Activated naive CD4-positive, alpha-beta T cell treated with anti-CD3 and anti-CD28 coated beads, Interleukin-2, amount 50 U/mL, for 24 hours (primary cell): ENCODE measurements at regions not wholly inside any gene's neighbourhood (a gene's known extent, or its start where the extent isn't known, plus 50 kb on each side); places are given as distances from the start of the nearest gene placed in this dataset.

Source experiments
- H3K27ac Mint-ChIP-seq: one replicate; pipeline ENCODE4 v1.8.0; 2021; ENCODE audit warnings: mild to moderate bottlenecking, mixed read lengths
- H3K27me3 Mint-ChIP-seq: one replicate; pipeline ENCODE4 v1.8.0; 2021; ENCODE audit warnings: mixed read lengths
- H3K36me3 Mint-ChIP-seq: one replicate; pipeline ENCODE4 v1.8.0; 2021; ENCODE audit warnings: mixed read lengths
- H3K4me1 Mint-ChIP-seq: one replicate; pipeline ENCODE4 v1.8.0; 2021; ENCODE audit warnings: mixed read lengths
- H3K4me3 Mint-ChIP-seq: one replicate; pipeline ENCODE4 v1.8.0; 2021; ENCODE audit warnings: mild to moderate bottlenecking, mixed read lengths
- H3K9me3 Mint-ChIP-seq: one replicate; pipeline ENCODE4 v1.8.0; 2021; ENCODE audit warnings: mixed read lengths

DNA sequence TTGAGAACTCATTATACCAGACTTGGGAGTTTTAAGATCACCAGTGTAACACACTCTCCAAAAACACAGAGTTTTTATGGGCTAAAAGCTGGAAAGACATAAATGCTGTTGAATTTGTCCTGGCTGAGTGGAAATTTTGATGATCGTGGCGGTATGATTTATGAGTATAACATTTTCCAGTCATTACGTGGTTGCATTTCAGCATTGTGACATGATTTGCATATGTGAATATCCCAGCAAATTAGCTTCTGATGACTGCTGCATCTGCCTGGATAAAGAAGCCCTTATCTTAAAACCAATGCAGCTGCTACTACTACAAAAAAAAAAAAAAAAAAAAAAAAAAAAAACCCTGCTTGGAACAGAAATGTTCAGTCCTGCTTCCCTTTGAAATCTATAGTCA is 850.9 kb downstream of the TFAP2A start:
- H3K4me3 Mint-ChIP-seq: no peak overlapping the region
- H3K27ac Mint-ChIP-seq: no peak overlapping the region
- H3K27me3 Mint-ChIP-seq: no peaks in the 10 kb centered on the region
- H3K36me3 Mint-ChIP-seq: no peaks in the 10 kb centered on the region
- no peaks in the 10 kb centered on the region for H3K9me3 Mint-ChIP-seq
- no peaks in the 10 kb centered on the region for H3K4me1 Mint-ChIP-seq

DNA sequence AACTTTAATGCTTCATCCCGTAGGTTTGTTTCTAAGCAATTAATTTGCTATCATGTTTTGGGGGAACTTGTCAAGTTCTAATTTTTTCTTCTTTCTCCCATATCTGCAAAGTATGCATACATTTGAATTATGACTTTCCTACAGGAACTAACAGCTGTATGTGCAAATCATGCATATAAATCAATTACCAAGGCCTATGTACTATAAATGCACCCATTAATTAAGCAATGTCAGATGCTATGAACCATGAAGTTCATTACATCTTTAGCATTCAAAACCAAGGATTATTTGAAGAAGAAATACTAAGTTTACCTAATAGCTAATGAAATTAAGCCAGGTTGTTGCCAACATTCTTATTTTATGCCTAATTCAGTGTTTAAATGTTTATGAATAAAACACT is 851.3 kb downstream of the TFAP2A start:
- H3K36me3 Mint-ChIP-seq: no peaks in the 10 kb centered on the region

DNA sequence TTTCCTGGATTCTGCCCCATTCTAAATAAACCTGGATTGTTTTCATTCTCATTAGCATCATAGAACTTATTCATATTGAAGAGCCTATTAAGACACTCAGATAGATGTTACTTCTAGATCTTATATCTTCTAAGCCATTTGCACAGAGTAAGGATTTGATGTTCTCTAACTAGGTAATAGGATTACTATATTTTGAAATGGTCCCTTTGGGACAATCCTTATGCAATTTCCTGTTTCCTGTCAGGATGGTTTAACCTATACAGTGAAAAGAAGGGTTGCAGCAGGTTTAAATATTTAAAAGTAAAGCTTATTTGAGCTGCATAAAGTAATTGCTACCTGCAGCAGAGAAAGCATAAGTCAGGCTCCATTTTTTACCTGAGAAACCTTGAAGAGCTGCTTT is 860.1 kb downstream of the TFAP2A start:
- Mint-ChIP-seq H3K4me1 (no peaks in the 10 kb centered on the region), H3K36me3 (no peaks in the 10 kb centered on the region), H3K27me3 (no peaks in the 10 kb centered on the region), H3K27ac (no peak overlapping the region), H3K4me3 (no peak overlapping the region), H3K9me3 (peaks cover 5% of the 10 kb centered on the region)

More for the DNA sequence above, 851.3 kb downstream of the TFAP2A start:
- Mint-ChIP-seq H3K27ac (no peak overlapping the region), H3K9me3 (no peaks in the 10 kb centered on the region), H3K4me3 (no peak overlapping the region), H3K4me1 (no peaks in the 10 kb centered on the region), H3K27me3 (no peaks in the 10 kb centered on the region)

DNA sequence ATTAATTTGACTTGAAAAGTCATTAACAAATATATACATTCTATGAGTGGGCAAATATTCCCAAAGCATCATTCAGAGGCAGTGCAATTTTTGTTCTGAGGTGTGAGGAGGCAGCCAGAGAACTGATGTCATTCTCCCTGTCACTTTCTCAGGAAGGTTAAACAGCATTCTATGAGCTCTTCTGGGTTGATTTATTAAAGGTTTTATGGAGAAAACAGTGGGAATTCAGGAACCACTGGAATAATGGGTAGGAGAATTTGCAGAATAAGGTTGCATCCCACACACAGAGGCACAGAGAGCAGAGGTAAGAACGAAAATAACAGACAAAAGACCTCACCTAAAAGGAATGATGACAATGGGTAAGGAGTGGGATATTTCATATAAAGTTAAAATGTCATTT is 860.6 kb downstream of the TFAP2A start:
- no peak overlapping the region for H3K27ac Mint-ChIP-seq
- H3K4me3 Mint-ChIP-seq: no peak overlapping the region
- H3K4me1 Mint-ChIP-seq: no peaks in the 10 kb centered on the region
- no peaks in the 10 kb centered on the region for H3K36me3 Mint-ChIP-seq
- H3K9me3 Mint-ChIP-seq: peaks cover 5% of the 10 kb centered on the region
- H3K27me3 Mint-ChIP-seq: no peaks in the 10 kb centered on the region

- Mint-ChIP-seq H3K36me3 (no peaks in the 10 kb centered on the region), H3K4me3 (no peak overlapping the region), H3K27me3 (no peaks in the 10 kb centered on the region), H3K4me1 (no peaks in the 10 kb centered on the region), H3K27ac (no peak overlapping the region), H3K9me3 (peaks cover 5% of the 10 kb centered on the region)
Measured at GRCh38 chr6:9553002-9553401, 861.9 kb downstream of the TFAP2A start.

DNA sequence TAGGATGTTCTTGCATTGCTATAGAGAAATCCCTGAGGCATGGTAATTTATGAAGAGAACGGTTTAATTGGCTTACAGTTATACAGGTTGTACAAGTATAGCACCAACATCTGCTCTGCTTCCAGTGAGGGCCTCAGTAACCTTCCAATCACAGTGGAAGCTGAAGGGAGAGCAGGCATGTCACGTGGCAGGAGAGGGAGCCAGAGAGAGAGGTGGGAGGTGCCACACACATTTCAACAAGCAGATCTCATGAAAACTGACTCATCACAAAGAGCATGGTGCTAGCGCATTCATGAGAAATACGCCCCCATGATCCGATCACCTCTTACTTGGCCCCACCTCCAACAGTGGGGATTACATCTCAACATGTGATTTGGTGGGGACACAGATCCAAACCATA is 871.2 kb downstream of the TFAP2A start:
- Mint-ChIP-seq H3K27ac (no peak overlapping the region), H3K27me3 (peaks cover 3% of the 10 kb centered on the region), H3K4me3 (no peak overlapping the region), H3K4me1 (no peaks in the 10 kb centered on the region), H3K36me3 (no peaks in the 10 kb centered on the region), H3K9me3 (no peaks in the 10 kb centered on the region)

- Mint-ChIP-seq H3K36me3 (no peaks in the 10 kb centered on the region), H3K9me3 (no peaks in the 10 kb centered on the region)
Measured at GRCh38 chr6:9540534-9541126, 874.2 kb downstream of the TFAP2A start.

DNA sequence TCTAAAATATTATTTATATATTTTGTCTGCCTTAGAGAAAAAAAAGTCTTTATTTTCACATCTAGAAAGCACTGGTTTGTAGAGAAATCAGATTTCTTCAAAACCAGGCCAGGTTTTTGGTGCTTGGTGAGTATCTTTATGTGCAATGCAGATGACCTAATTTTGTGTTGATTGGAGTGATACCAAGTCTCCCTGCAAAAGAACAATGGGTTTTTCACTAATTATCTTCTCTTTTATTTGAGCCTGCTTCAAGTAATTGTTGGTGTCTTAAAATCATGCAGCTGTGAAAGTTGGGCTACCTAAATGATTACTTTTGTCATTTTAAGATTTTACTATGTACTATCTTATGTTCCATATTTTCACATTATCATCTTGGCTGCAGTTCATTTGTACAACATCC is 874.7 kb downstream of the TFAP2A start:
- peaks cover 3% of the 10 kb centered on the region for H3K27me3 Mint-ChIP-seq
- no peaks in the 10 kb centered on the region for H3K4me1 Mint-ChIP-seq
- H3K9me3 Mint-ChIP-seq: no peaks in the 10 kb centered on the region
- no peaks in the 10 kb centered on the region for H3K36me3 Mint-ChIP-seq
- H3K4me3 Mint-ChIP-seq: no peak overlapping the region
- no peak overlapping the region for H3K27ac Mint-ChIP-seq

More at GRCh38 chr6:9540534-9541126, 874.2 kb downstream of the TFAP2A start:
- H3K4me3 Mint-ChIP-seq: no peak overlapping the region
- peaks cover 3% of the 10 kb centered on the region for H3K27me3 Mint-ChIP-seq
- no peak overlapping the region for H3K27ac Mint-ChIP-seq
- no peaks in the 10 kb centered on the region for H3K4me1 Mint-ChIP-seq

- no peaks in the 10 kb centered on the region for H3K36me3 Mint-ChIP-seq
Measured at GRCh38 chr6:9539231-9539755, 875.6 kb downstream of the TFAP2A start.

DNA sequence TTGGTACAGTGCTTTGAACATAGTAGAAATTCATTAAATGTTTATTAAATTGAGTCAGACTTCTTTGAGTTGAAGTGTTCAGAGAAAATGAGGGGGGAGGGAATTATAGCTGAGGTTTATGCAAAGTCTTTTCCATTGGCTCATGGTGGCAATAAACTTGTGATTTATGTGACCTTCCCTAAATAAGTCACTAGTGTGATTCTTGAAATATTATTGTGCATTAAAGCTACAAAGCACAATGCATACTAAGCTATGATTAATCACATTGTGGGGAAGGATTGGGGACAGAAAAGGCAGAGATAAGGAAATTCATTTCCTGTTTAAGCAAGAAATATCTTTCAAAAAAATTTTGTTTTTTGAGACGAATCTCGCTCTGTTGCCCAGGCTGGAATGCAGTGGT is 877.5 kb downstream of the TFAP2A start:
- no peaks in the 10 kb centered on the region for H3K36me3 Mint-ChIP-seq

More at GRCh38 chr6:9539231-9539755, 875.6 kb downstream of the TFAP2A start:
- peaks cover 3% of the 10 kb centered on the region for H3K27me3 Mint-ChIP-seq
- no peak overlapping the region for H3K27ac Mint-ChIP-seq
- H3K9me3 Mint-ChIP-seq: no peaks in the 10 kb centered on the region
- H3K4me3 Mint-ChIP-seq: no peak overlapping the region
- H3K4me1 Mint-ChIP-seq: no peaks in the 10 kb centered on the region

GRCh38 chr6:9535106-9535505 is 879.8 kb downstream of the TFAP2A start:
- Mint-ChIP-seq H3K36me3 (no peaks in the 10 kb centered on the region), H3K27me3 (no peaks in the 10 kb centered on the region), H3K4me3 (no peak overlapping the region), H3K27ac (no peak overlapping the region), H3K9me3 (no peaks in the 10 kb centered on the region), H3K4me1 (no peaks in the 10 kb centered on the region)

More for the DNA sequence above, 877.5 kb downstream of the TFAP2A start:
- H3K9me3 Mint-ChIP-seq: no peaks in the 10 kb centered on the region
- no peak overlapping the region for H3K27ac Mint-ChIP-seq
- no peak overlapping the region for H3K4me3 Mint-ChIP-seq
- H3K4me1 Mint-ChIP-seq: no peaks in the 10 kb centered on the region
- H3K27me3 Mint-ChIP-seq: no peaks in the 10 kb centered on the region

GRCh38 chr6:9532621-9533557 is 882.0 kb downstream of the TFAP2A start:
- Mint-ChIP-seq H3K27ac (no peak overlapping the region), H3K4me1 (no peaks in the 10 kb centered on the region), H3K27me3 (no peaks in the 10 kb centered on the region), H3K9me3 (no peaks in the 10 kb centered on the region), H3K36me3 (no peaks in the 10 kb centered on the region), H3K4me3 (no peak overlapping the region)

DNA sequence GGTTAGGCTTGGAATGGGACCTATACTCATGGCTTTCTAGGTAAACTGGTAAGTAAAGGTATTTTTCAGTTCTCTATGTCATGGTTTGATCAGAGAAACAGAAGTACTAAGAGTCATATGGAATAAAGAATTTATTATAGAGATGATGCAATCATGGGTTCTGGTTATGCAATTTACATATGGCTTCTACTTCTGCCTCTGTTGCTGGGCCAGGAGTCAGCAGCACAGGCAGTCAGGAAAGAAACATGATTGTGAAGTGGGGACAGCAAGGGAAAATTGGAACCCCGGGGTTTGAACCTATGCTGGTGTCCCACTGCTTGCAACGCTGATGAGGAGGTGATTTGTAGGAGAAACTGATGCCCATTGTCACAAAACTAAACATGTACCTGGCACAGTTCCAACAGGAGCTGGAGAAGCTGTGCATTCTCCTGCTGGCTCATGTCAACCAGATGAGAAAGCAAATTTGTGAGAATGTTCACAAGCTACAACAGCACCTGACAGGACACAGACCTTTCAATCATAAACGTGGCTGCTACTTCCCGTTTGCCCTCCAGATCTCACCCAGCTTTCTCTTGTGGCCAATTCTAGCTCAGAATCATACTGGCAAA is 887.1 kb downstream of the TFAP2A start:
- H3K36me3 Mint-ChIP-seq: no peaks in the 10 kb centered on the region
- no peaks in the 10 kb centered on the region for H3K27me3 Mint-ChIP-seq
- H3K4me3 Mint-ChIP-seq: no peak overlapping the region
- H3K9me3 Mint-ChIP-seq: peaks cover 17% of the 10 kb centered on the region
- H3K27ac Mint-ChIP-seq: no peak overlapping the region
- no peaks in the 10 kb centered on the region for H3K4me1 Mint-ChIP-seq

GRCh38 chr6:9523462-9523861 is 891.4 kb downstream of the TFAP2A start:
- Mint-ChIP-seq H3K4me3 (no peak overlapping the region), H3K4me1 (no peaks in the 10 kb centered on the region), H3K27me3 (no peaks in the 10 kb centered on the region), H3K9me3 (peaks cover 23% of the 10 kb centered on the region), H3K27ac (no peak overlapping the region), H3K36me3 (no peaks in the 10 kb centered on the region)

DNA sequence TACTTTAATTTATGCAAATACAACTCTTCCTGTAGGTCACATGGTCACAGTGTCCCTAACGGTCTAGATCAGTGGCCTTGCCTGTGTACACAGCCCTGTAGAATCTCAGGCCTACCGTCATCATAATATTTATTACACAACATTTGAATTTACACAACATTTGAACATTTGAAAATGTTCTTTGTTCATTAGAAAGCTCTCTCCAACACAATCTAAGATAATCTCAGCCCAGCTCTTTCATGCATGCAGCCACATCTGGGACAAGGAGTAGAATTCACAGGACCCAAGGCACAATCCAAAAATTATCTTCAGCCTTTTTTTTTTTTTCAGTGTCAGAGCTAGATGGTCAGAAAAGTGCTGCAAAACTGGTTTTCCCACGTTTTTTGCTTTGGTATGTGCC is 892.8 kb downstream of the TFAP2A start:
- H3K36me3 Mint-ChIP-seq: no peaks in the 10 kb centered on the region
- H3K4me3 Mint-ChIP-seq: no peak overlapping the region
- H3K27me3 Mint-ChIP-seq: no peaks in the 10 kb centered on the region
- no peak overlapping the region for H3K27ac Mint-ChIP-seq
- peaks cover 19% of the 10 kb centered on the region for H3K9me3 Mint-ChIP-seq
- no peaks in the 10 kb centered on the region for H3K4me1 Mint-ChIP-seq

- no peak overlapping the region for H3K4me3 Mint-ChIP-seq
- H3K27ac Mint-ChIP-seq: no peak overlapping the region
- no peaks in the 10 kb centered on the region for H3K4me1 Mint-ChIP-seq
- H3K36me3 Mint-ChIP-seq: no peaks in the 10 kb centered on the region
- H3K27me3 Mint-ChIP-seq: no peaks in the 10 kb centered on the region
- peaks cover 18% of the 10 kb centered on the region for H3K9me3 Mint-ChIP-seq
Measured at GRCh38 chr6:9521152-9521530, 893.7 kb downstream of the TFAP2A start.
